Liver (tissue), 8 donors: ENCODE measurements at regions not wholly inside any gene's neighbourhood (a gene's known extent, or its start where the extent isn't known, plus 50 kb on each side); places are given as distances from the start of the nearest gene placed in this dataset.

Source experiments
- DNase-seq: peaks from one replicate; pipeline ENCODE4 v3.0.0-alpha.2; 2017; ENCODE audit warnings: low spot score
- H3K27ac ChIP-seq, 2 donors: one replicate each; pipeline ENCODE4 v1.7.0; 2013; ENCODE audit warnings: inconsistent platforms in 2 of 2, low read length in 2 of 2, control low read depth in 1 of 2, low read depth in 1 of 2, mild to moderate bottlenecking in 1 of 2
- H3K27me3 ChIP-seq, 4 donors: one replicate each; pipeline versions ENCODE4 v1.6.1 to v1.7.0; 2013; ENCODE audit warnings: low read length in 3 of 4, inconsistent platforms in 1 of 4, mild to moderate bottlenecking in 1 of 4, moderate library complexity in 1 of 4; ENCODE audit not compliant: control insufficient read depth in 4 of 4, insufficient read depth in 4 of 4
- H3K36me3 ChIP-seq, 4 donors: one replicate each; pipeline versions ENCODE4 v1.6.1 to v1.7.0; 2013; ENCODE audit warnings: low read length in 3 of 4, mild to moderate bottlenecking in 3 of 4, low read depth in 1 of 4, moderate library complexity in 1 of 4; ENCODE audit not compliant: control insufficient read depth in 4 of 4, insufficient read depth in 3 of 4
- H3K4me1 ChIP-seq, 4 donors: one replicate each; pipeline versions ENCODE4 v1.6.1 to v1.7.0; 2013; ENCODE audit warnings: low read length in 3 of 4, mild to moderate bottlenecking in 3 of 4, moderate library complexity in 1 of 4; ENCODE audit not compliant: control insufficient read depth in 4 of 4, insufficient read depth in 4 of 4
- H3K4me3 ChIP-seq, 3 donors: one replicate each; pipeline versions ENCODE4 v1.6.1 to v1.7.0; 2013; ENCODE audit warnings: low read length in 3 of 3, control low read depth in 1 of 3, low read depth in 1 of 3, mild to moderate bottlenecking in 1 of 3
- H3K9ac ChIP-seq, 2 donors: one replicate each; pipeline ENCODE4 v1.7.0; 2013; ENCODE audit warnings: low read length in 2 of 2, mild to moderate bottlenecking in 2 of 2, moderate library complexity in 2 of 2, control low read depth in 1 of 2, low read depth in 1 of 2
- H3K9me3 ChIP-seq, 4 donors: one replicate each; pipeline versions ENCODE4 v1.6.1 to v1.7.0; 2013; ENCODE audit warnings: low read length in 3 of 4; ENCODE audit not compliant: control insufficient read depth in 4 of 4
- EGR1 ChIP-seq, 2 donors: IDR thresholded peaks; 2 replicates each; pipeline ENCODE4 v1.6.1; 2016 to 2018; ENCODE audit warnings: antibody characterized with exemption in 2 of 2, low read depth in 2 of 2
- FOXA1 ChIP-seq: IDR thresholded peaks from 2 replicates; pipeline ENCODE4 v1.6.1; 2016; ENCODE audit warnings: antibody characterized with exemption
- FOXA2 ChIP-seq: IDR thresholded peaks from 2 replicates; pipeline ENCODE4 v1.6.1; 2016; ENCODE audit warnings: antibody characterized with exemption
- HNF4A ChIP-seq, 2 donors: conservative IDR thresholded peaks; 2 replicates each; pipeline ENCODE4 v1.6.1; 2016; ENCODE audit warnings: antibody characterized with exemption in 2 of 2, mild to moderate bottlenecking in 2 of 2
- HNF4G ChIP-seq: IDR thresholded peaks from 2 replicates; pipeline ENCODE4 v1.6.1; 2016; ENCODE audit warnings: antibody characterized with exemption
- JUND ChIP-seq, 2 donors: IDR thresholded peaks; 2 replicates each; pipeline ENCODE4 v1.6.1; 2016; ENCODE audit warnings: antibody characterized with exemption in 2 of 2
- NR2F2 ChIP-seq: IDR thresholded peaks from 2 replicates; pipeline ENCODE4 v1.6.1; 2016; ENCODE audit warnings: antibody characterized with exemption
- REST ChIP-seq: IDR thresholded peaks from 2 replicates; pipeline ENCODE4 v1.6.1; 2016; ENCODE audit warnings: antibody characterized with exemption, mild to moderate bottlenecking
- RXRA ChIP-seq, 2 donors: IDR thresholded peaks; 2 replicates each; pipeline ENCODE4 v1.6.1; 2017 to 2018; ENCODE audit warnings: antibody characterized with exemption in 2 of 2, mild to moderate bottlenecking in 1 of 2
- SP1 ChIP-seq: IDR thresholded peaks from 2 replicates; pipeline ENCODE4 v1.6.1; 2018; ENCODE audit warnings: antibody characterized with exemption, mild to moderate bottlenecking
- YY1 ChIP-seq: IDR thresholded peaks from 2 replicates; pipeline ENCODE4 v1.6.1; 2016; ENCODE audit warnings: antibody characterized with exemption, mild to moderate bottlenecking
- WGBS: extraction: QIAGEN DNeasy Blood & Tissue Kit; methylation state at CpG from one replicate; pipeline ENCODE4 v1.1.7; 2013; 5-methylcytosine and 5-hydroxymethylcytosine counted together
- TF ChIP-seq, protein P1 (sequence below): fragments of 150-350 bp; IDR thresholded peaks from 2 replicates; pipeline ENCODE4 v1.5.1; 2017; ENCODE audit warnings: improper control_type of control experiment, low read depth, low read length; ENCODE audit not compliant: missing input control
- TF ChIP-seq, protein P2 (sequence below): IDR thresholded peaks from 2 replicates; pipeline ENCODE4 v1.6.1; 2016; ENCODE audit warnings: antibody characterized with exemption
- TF ChIP-seq, protein P3 (sequence below): IDR thresholded peaks from 2 replicates; pipeline ENCODE4 v1.6.1; 2016; ENCODE audit warnings: antibody characterized with exemption
- donor health status: healthy.
- donor health status: healthy.
- donor health status: healthy.
- donor health status: healthy.
- donor health status: healthy.

GRCh38 chr1:42070996-42071395 is 82.2 kb upstream of the GUCA2B start:
- H3K9ac ChIP-seq, result no peak overlapping the region
- no peaks in the 10 kb centered on the region for H3K36me3 ChIP-seq
- H3K9me3 ChIP-seq, result no peaks in the 10 kb centered on the region
- no peaks in the 10 kb centered on the region for H3K27me3 ChIP-seq
- no peak for TF ChIP-seq YY1
- TF ChIP-seq NR2F2, result no peak
- TF ChIP-seq, protein P1, sequence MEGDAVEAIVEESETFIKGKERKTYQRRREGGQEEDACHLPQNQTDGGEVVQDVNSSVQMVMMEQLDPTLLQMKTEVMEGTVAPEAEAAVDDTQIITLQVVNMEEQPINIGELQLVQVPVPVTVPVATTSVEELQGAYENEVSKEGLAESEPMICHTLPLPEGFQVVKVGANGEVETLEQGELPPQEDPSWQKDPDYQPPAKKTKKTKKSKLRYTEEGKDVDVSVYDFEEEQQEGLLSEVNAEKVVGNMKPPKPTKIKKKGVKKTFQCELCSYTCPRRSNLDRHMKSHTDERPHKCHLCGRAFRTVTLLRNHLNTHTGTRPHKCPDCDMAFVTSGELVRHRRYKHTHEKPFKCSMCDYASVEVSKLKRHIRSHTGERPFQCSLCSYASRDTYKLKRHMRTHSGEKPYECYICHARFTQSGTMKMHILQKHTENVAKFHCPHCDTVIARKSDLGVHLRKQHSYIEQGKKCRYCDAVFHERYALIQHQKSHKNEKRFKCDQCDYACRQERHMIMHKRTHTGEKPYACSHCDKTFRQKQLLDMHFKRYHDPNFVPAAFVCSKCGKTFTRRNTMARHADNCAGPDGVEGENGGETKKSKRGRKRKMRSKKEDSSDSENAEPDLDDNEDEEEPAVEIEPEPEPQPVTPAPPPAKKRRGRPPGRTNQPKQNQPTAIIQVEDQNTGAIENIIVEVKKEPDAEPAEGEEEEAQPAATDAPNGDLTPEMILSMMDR, result no peak
- TF ChIP-seq EGR1 (IDR thresholded peaks at IDR 0.05; ENCODE audit: low read depth in 2 of 2), result no peak
- no peak for TF ChIP-seq SP1
- no peak for TF ChIP-seq FOXA1
- TF ChIP-seq HNF4A (conservative IDR thresholded peaks at IDR 0.05), result no peak
- TF ChIP-seq REST, result no peak
- TF ChIP-seq, protein P2, sequence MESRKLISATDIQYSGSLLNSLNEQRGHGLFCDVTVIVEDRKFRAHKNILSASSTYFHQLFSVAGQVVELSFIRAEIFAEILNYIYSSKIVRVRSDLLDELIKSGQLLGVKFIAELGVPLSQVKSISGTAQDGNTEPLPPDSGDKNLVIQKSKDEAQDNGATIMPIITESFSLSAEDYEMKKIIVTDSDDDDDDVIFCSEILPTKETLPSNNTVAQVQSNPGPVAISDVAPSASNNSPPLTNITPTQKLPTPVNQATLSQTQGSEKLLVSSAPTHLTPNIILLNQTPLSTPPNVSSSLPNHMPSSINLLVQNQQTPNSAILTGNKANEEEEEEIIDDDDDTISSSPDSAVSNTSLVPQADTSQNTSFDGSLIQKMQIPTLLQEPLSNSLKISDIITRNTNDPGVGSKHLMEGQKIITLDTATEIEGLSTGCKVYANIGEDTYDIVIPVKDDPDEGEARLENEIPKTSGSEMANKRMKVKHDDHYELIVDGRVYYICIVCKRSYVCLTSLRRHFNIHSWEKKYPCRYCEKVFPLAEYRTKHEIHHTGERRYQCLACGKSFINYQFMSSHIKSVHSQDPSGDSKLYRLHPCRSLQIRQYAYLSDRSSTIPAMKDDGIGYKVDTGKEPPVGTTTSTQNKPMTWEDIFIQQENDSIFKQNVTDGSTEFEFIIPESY, result no peak
- TF ChIP-seq, protein P3, sequence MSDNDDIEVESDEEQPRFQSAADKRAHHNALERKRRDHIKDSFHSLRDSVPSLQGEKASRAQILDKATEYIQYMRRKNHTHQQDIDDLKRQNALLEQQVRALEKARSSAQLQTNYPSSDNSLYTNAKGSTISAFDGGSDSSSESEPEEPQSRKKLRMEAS, result no peak
- H3K4me3 ChIP-seq, result no peak overlapping the region
- WGBS, result 94% methylated on average over 2 of the region's 2 CpGs
- DNase-seq, result no peak
- no peak overlapping the region for H3K27ac ChIP-seq
- H3K4me1 ChIP-seq, result no peaks in the 10 kb centered on the region

GRCh38 chr1:42057800-42058199 is 95.4 kb upstream of the GUCA2B start:
- H3K36me3 ChIP-seq, result no peaks in the 10 kb centered on the region
- no peak for TF ChIP-seq EGR1 (IDR thresholded peaks at IDR 0.05; ENCODE audit: low read depth in 2 of 2)
- H3K27ac ChIP-seq, result no peak overlapping the region
- no peak overlapping the region for H3K9ac ChIP-seq
- no peak for DNase-seq
- H3K4me1 ChIP-seq, result no peaks in the 10 kb centered on the region
- H3K9me3 ChIP-seq, result peaks cover 2 to 6% (median 5%) of the 10 kb centered on the region in 4 donors
- no peak overlapping the region for H3K4me3 ChIP-seq
- WGBS, result 91% methylated on average over 3 of the region's 3 CpGs
- H3K27me3 ChIP-seq, result no peaks in the 10 kb centered on the region

DNA sequence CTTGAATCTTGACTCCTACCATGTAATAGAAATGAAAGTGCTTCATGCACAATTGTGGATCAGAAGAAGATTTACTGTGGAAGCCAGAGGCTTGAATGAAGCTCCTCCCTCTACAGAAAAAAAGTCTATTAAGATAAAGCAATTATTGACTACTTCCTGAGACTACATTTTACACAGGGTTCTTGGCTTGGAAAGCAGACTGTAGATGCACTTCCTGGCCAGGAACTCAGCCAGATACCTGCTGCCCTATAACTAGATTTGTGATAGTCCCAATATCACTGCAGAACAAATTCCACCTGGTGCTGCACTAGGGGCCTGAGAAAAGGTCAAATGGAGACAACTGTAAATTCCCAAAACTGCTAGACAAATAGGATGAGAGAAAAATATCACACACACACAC is 96.8 kb upstream of the GUCA2B start:
- no peaks in the 10 kb centered on the region for H3K4me1 ChIP-seq
- no peaks in the 10 kb centered on the region for H3K27me3 ChIP-seq
- H3K4me3 ChIP-seq, result no peak overlapping the region
- no peak for DNase-seq
- no peak overlapping the region for H3K27ac ChIP-seq
- peaks cover 2 to 6% (median 5%) of the 10 kb centered on the region in 4 donors for H3K9me3 ChIP-seq
- H3K36me3 ChIP-seq, result no peaks in the 10 kb centered on the region
- H3K9ac ChIP-seq, result no peak overlapping the region
- TF ChIP-seq NR2F2 (no peak), FOXA2 (no peak), SP1 (no peak), REST (no peak), RXRA (IDR thresholded peaks at IDR 0.05) (no peak), HNF4A (conservative IDR thresholded peaks at IDR 0.05) (no peak), FOXA1 (no peak), JUND (IDR thresholded peaks at IDR 0.05) (no peak), HNF4G (no peak)
- TF ChIP-seq, protein P1, result no peak
